Kidney (tissue), 13 donors: ENCODE measurements at regions not wholly inside any gene's neighbourhood (a gene's known extent, or its start where the extent isn't known, plus 50 kb on each side); places are given as distances from the start of the nearest gene placed in this dataset.

ENCODE experiments used
- DNase-seq, 5 donors: peaks; one replicate each; pipeline ENCODE4 v3.0.0-alpha.2; 2013 to 2020
- FAIRE-seq: peaks from 2 replicates; lab custom pipeline; 2012; peaks lifted over from hg19 to GRCh38; lab: Jason Lieb, UNC
- H3K27ac ChIP-seq, 2 donors: one replicate each; pipeline ENCODE4 v1.7.0; 2013; ENCODE audit warnings: low read depth in 2 of 2, low read length in 2 of 2, inconsistent platforms in 1 of 2
- H3K27me3 ChIP-seq: one replicate; pipeline ENCODE4 v1.7.1; 2013; ENCODE audit warnings: low read length, inconsistent platforms; ENCODE audit not compliant: control insufficient read depth, insufficient read depth
- H3K36me3 ChIP-seq, 3 donors: one replicate each; pipeline versions ENCODE4 v1.7.0 to v1.7.1; 2013; ENCODE audit warnings: low read length in 3 of 3, control low read depth in 1 of 3, inconsistent platforms in 1 of 3; ENCODE audit not compliant: insufficient read depth in 3 of 3, control insufficient read depth in 2 of 3
- H3K4me1 ChIP-seq, 3 donors: one replicate each; pipeline versions ENCODE4 v1.7.0 to v1.7.1; 2013; ENCODE audit warnings: low read length in 3 of 3, inconsistent platforms in 1 of 3, low read depth in 1 of 3; ENCODE audit not compliant: control insufficient read depth in 2 of 3, insufficient read depth in 2 of 3
- H3K4me3 ChIP-seq, 3 donors: one replicate each; pipeline versions ENCODE4 v1.7.0 to v1.8.1; 2013; ENCODE audit warnings: low read length in 3 of 3, control low read depth in 1 of 3, inconsistent platforms in 1 of 3
- H3K9ac ChIP-seq, 3 donors: one replicate each; pipeline versions ENCODE4 v1.7.0 to v1.7.1; 2013; ENCODE audit warnings: low read length in 3 of 3, control low read depth in 1 of 3, inconsistent platforms in 1 of 3
- H3K9me3 ChIP-seq, 3 donors: one replicate each; pipeline versions ENCODE4 v1.7.0 to v1.7.1; 2013; ENCODE audit warnings: low read length in 3 of 3, control low read depth in 1 of 3, inconsistent platforms in 1 of 3; ENCODE audit not compliant: control insufficient read depth in 2 of 3, insufficient read depth in 1 of 3
- CTCF ChIP-seq: IDR thresholded peaks from 3 replicates; pipeline ENCODE4 v1.5.1; 2012; ENCODE audit warnings: mild to moderate bottlenecking, moderate library complexity, borderline replicate concordance; ENCODE audit not compliant: insufficient read depth; ENCODE audit errors: extremely low read depth
- intact Hi-C: fragments of 100-400 bp; cut with DNase I; formaldehyde crosslinking; loops from one replicate; pipeline ENCODE4 v1.11.1; 2022
- donor health status: control.
- donor health status: control.
- donor health status: control.
- donor health status: control.
- donor health status: control.
- donor health status: DM: yes; HTN: yes; CAD: no.
- donor health status: Normal renal cell carcinoma (clear cell type).

- H3K36me3 ChIP-seq = no peaks in the 10 kb centered on the region
- intact Hi-C loops = no loop called here
- H3K4me1 ChIP-seq = no peaks in the 10 kb centered on the region
- H3K9me3 ChIP-seq = peaks cover 0 to 9% (median 0%) of the 10 kb centered on the region in 3 donors
- DNase-seq = no peak
- H3K4me3 ChIP-seq = no peak overlapping the region
- no peak for TF ChIP-seq CTCF
- no peak for FAIRE-seq
- no peak overlapping the region for H3K9ac ChIP-seq
- H3K27ac ChIP-seq = no peak overlapping the region
- H3K27me3 ChIP-seq = no peaks in the 10 kb centered on the region
Measured at GRCh38 chr2:16063251-16063850, 123.0 kb downstream of the MYCN start.

DNA sequence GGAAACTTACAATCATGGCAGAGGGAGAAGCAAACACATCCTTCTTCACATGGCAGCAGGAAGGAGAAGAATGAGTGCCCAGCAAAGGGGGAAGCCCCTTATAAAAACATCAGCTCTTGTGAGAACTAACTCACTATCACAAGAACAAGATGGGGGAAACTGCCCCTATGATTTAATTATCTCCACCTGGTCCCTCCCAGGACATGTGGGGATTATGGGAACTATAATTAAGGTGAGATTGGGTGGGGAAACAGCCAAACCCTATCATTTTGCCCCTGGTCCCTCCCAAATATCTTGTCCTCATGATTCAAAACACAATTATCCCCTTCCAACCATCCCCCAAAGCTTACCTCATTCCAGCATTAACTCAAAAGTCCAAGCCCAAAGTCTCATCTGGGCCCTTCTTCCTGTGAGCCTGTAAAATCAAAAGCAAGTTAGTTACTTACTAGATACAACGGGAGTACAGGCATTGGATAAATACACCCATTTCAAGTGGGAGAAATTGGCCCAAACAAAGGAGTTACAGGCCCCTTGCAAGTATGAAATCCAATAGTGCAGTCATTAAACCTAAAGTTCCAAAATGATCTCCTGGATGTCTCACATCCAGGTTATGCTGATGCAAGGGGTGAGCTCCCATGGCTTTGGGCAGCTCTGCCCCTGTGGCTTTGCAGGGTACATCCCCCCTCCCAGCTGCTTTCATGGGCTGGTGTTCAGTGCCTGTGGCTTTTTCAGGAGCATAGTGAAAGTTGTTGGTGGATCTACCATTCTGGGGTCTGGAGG lies 122.3 kb downstream of the MYCN start:
- Histone ChIP-seq H3K9me3 (peaks cover 0 to 9% (median 0%) of the 10 kb centered on the region in 3 donors), H3K4me3 (no peak overlapping the region), H3K4me1 (no peaks in the 10 kb centered on the region), H3K36me3 (no peaks in the 10 kb centered on the region), H3K27me3 (no peaks in the 10 kb centered on the region), H3K27ac (no peak overlapping the region), H3K9ac (no peak overlapping the region)
- DNase-seq (no peak), FAIRE-seq (no peak)
- intact Hi-C loops = no loop called here
- no peak for TF ChIP-seq CTCF

DNA sequence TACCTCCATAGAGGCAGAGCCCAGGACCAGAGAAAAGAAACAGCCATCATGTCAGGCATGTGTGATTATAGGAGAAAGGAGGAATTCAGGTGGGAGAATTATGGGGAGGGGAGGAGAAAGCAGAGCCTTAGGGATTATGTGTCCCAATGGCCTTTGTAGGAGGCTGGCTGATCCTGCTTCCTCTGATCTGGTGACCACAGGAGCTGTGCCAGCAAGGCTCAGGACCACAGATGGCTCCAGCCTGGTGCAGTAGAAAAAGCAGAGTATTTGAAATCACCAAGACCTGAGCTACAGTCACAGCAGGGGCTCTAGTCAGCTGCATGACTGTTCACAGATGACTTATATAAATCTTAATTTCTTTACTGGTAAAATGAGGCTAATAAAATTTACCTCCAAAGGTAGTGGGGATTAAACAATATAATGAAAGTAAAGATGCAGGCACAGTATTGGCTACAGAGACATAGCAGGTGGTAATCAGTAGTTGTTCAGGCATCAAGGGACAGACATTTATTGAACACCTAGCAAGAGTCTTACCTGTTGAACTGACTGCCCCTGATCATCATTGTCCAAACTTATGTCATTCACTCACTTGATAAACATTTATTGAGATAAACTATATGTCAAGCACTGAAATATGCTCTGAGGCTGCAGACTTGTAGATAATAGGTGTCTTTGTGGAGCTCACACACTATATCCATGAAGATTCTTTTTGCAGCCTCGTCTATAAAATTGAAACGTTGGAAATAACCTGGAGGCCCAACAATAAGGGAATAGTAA lies 121.3 kb downstream of the MYCN start:
- FAIRE-seq = no peak
- Histone ChIP-seq H3K36me3 (no peaks in the 10 kb centered on the region), H3K9me3 (peaks cover 0 to 9% (median 0%) of the 10 kb centered on the region in 3 donors), H3K4me1 (no peaks in the 10 kb centered on the region), H3K27ac (no peak overlapping the region), H3K27me3 (no peaks in the 10 kb centered on the region), H3K9ac (no peak overlapping the region), H3K4me3 (no peak overlapping the region)
- no peak for TF ChIP-seq CTCF
- no peak for DNase-seq
- intact Hi-C loops = no loop called here
